HG03097 (cell line): ENCODE measurements at regions not wholly inside any gene's neighbourhood (a gene's known extent, or its start where the extent isn't known, plus 50 kb on each side); places are given as distances from the start of the nearest gene placed in this dataset.
"Not testable (repeated sequence)": the region's sequence is repeated elsewhere in the genome, so short reads cannot be mapped to it uniquely, and the experiment has no call there.

ENCODE experiments used
- ATAC-seq: cut with Tn5 transposase; IDR thresholded peaks from one replicate; pipeline ENCODE4 v1.9.1; 2021; ENCODE audit not compliant: unreplicated experiment, low FRiP score

DNA sequence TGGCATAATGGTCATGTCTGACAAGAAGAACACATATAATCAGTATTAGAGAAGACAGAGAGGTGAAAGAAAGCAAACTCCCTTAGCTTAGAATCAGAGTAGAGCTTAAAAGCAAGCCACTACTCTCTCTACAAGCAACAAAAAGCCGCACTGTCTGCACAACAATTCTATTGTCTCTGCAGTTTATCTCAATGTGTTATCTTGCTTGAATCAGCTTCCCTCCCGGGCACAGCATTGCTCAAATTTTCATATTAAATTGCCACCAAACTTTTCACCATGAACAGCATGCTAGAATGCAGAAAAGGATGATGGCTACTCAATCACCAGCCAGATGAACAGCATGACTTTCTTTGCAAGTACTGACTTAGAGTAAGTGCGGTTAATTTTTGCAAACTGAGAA, 356.0 kb upstream of the KYNU start:
- ATAC-seq = no peak

GRCh38 chr2:142515493-142515892, 362.0 kb upstream of the KYNU start:
- ATAC-seq = no peak

GRCh38 chr2:142509401-142509800, 368.1 kb upstream of the KYNU start:
- ATAC-seq = no peak

DNA sequence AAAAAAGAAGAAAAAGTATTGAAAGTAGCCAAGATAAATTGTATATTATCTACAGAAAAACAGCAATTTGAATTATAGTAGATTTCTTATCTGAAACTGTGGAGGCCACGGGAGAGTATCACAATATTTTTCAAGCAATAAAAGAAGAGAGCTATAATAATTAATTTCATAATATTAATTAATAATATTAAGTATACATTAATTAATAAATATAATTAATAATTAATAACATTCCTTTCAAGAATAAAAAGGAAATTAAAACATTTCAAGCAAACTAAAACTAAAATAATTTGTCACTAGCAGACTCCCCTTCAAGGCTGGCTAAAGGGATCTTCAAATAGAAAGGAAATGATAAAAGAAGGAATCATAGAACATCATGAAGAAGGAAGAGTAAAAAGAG, 372.7 kb upstream of the KYNU start:
- no peak for ATAC-seq

DNA sequence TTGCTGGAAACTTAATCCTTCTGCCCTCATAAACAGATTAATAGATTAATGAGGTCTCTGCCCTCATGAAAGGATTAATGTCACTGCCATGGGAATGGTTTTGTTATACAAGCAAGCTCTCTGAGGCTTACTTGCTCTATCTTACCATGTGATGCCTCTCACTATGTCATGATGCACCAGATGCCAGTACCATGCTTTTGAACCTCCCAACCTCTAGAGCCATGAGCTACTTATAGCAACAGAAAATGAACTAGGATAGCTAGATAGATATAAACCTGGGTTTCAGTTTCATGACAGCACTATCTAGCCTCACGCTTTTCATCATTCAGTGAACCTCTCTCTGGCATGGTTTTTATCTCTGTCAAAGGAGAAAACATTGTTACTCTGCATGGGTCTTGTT, 371.6 kb upstream of the LRP1B start:
- ATAC-seq = no peak

GRCh38 chr2:142495141-142495540, 364.3 kb upstream of the LRP1B start:
- ATAC-seq = no peak

DNA sequence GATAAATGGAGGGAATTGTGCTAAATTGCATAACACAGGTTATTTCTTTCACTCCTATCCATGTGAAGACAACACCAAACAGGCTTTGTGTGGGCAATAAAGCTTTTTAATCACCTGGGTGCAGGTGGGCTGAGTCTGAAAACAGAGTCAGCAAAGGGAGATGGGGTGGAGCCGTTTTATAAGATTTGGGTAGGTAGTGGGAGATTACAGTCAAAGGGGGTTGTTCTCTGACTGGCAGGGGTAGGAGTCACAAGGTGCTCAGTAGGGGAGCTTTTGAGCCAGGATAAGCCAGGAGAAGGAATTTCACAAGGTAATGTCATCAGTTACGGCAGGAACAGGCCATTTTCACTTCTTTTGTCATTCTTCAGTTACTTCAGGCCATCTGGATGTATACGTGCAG, 358.8 kb upstream of the LRP1B start:
- not testable (repeated sequence) for ATAC-seq

GRCh38 chr2:142484111-142484510, 353.3 kb upstream of the LRP1B start:
- no peak for ATAC-seq

DNA sequence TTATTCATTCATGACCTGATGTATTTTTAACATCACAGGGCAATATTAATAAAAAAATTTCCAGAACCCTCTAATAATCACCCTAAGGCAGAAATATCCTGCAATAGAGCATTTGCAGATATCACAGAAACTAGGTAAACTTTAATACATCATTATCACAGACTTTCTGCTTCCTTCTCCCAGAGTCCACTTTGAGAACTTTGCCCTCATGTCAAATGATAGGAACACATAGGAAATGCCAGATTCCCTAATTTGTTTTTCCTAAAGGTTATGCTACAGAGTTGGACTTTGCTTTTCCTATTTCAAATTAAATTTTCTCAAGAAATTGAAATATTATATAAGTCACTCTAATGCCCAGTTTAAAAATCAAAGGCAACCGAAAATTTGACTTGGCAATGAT, 352.8 kb upstream of the LRP1B start:
- no peak for ATAC-seq

- no peak for ATAC-seq
Observed at GRCh38 chr2:142478206-142478605, 347.4 kb upstream of the LRP1B start.

GRCh38 chr2:142472382-142472781, 341.6 kb upstream of the LRP1B start:
- ATAC-seq = no peak

DNA sequence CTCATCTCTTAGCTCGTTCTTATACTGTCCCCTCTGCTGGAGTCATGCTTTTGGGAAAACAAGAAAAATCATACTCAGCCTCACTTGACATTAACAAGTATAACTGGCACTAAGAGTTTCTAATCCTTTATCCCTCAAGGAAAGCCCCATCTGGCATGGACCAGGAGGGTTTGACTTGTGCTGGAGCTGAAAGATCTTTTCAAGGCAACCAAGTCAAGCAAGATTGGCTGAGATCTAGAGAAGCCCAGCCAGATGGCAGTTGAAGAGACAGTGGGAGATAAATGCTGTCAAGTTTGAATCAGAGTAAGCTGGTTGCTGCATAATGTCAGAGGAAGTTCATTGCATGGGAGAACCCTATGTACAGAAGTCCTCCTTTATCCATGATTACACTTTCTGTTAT, 336.5 kb upstream of the LRP1B start:
- no peak for ATAC-seq

GRCh38 chr2:142463047-142463446, 332.2 kb upstream of the LRP1B start:
- no peak for ATAC-seq

DNA sequence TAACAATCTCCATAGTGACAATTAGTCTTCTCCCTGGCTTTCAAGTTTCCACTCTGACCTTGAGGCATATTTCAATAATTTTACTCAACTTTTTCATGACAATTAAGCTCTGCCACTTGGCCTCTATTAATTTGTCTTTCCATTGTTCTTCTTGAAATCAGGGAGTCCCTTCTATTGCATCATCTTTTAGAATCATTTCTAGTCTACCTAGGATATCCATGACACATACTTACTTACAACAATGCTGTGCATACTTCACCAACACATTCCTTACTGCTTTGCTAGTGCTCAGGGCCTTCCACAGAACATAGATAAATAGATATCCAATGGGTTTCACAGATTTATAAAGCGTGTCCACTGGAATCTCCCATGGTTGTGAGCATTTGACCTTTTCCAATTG, 331.5 kb upstream of the LRP1B start:
- no peak for ATAC-seq

- no peak for ATAC-seq
Observed at GRCh38 chr2:142445551-142446072, 314.8 kb upstream of the LRP1B start.

DNA sequence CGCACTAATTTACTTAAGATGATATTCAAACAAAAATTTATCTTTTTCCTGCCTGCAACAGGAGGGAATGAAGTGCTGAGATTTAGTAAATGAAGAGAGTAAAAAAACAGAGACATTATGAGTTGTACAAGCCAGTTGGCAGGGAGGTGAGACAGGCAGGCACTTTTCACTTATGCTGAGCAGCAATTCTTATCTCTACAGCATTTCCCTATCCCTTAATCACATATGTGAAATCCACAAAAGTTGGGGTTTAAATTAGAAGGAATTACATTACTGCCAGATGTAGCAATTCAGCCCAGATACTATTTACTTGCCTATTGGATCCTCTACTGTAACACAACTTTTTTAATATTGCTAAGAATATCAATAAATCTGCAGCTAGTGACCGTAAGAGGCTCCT, 314.2 kb upstream of the LRP1B start:
- no peak for ATAC-seq

DNA sequence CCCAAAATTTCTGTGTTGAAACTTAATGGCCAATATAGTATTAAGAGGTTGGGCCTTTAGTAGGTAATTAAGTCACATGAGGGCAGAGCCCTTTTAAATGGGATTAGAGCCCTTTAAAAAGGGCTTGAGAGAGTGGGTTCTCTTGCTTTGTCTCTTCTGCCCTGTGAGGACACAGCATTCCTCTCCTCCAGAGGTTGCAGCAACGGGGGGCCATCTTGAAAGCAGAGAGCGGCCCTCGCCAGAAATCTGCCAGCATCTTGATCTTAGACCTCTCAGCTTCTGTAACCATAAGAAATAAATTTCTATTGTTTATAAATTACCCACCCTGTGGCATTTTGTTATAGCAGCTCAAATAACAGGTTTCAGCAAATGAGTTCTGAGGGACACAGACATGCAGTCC, 305.0 kb upstream of the LRP1B start:
- no peak for ATAC-seq

- no peak for ATAC-seq
Observed at GRCh38 chr2:142426064-142426463, 295.2 kb upstream of the LRP1B start.

GRCh38 chr2:142425551-142425950, 294.7 kb upstream of the LRP1B start:
- no peak for ATAC-seq

DNA sequence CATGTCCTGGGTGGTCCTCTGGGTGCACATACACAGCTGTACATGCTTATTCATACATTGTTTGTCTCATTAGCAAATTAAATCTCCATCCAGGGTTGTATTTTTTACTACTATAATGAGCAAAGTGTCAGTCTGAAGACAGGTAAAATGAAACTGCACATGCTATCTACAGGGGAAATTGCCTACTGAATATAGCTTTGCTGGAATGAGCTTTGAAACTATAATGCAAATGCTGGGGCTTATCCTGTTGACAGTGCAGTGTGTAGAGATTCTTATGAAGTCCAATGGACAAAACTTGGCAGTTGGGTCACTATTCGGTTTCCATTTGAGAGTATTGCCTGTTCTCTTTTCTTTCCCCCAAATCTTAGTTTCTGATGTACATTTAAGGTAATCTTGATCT, 292.8 kb upstream of the LRP1B start:
- ATAC-seq = no peak

- no peak for ATAC-seq
Observed at GRCh38 chr2:142422769-142423168, 292.0 kb upstream of the LRP1B start.

- no peak for ATAC-seq
Observed at GRCh38 chr2:142422041-142422440, 291.2 kb upstream of the LRP1B start.

DNA sequence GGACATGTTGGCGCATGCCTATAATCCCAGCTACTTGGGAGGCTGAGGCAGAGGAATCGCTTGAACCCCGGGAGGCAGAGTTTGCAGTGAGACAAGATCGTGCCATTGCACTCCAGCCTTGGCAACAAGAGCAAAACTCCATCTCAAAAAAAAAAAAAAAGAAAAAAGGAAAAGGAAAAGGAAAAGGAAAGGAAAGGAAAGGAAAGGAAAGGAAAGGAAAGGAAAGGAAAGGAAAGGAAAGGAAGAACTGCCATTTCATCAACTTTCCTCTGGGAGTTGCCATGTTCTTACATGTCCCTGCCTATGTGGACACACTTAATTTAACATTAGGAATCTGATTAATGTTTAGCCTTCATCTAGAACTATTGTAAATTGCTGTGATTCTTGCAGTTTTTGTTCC, 287.9 kb upstream of the LRP1B start:
- not testable (repeated sequence) for ATAC-seq
